Fibroblast of upper back skin (primary cell): ENCODE measurements at regions not wholly inside any gene's neighbourhood (a gene's known extent, or its start where the extent isn't known, plus 50 kb on each side); places are given as distances from the start of the nearest gene placed in this dataset.
A peak's percentile ranks its signal among the peaks of the same experiment; 100 is the strongest.

Source experiments
- DNase-seq: peaks from one replicate; pipeline ENCODE4 v3.0.0-alpha.2; 2013

GRCh38 chr6:48057601-48058000 lies 53.4 kb downstream of the PTCHD4 start:
- no peak for DNase-seq

GRCh38 chr6:48048451-48049146 lies 62.4 kb downstream of the PTCHD4 start:
- no peak for DNase-seq

GRCh38 chr6:48041894-48042293 lies 69.1 kb downstream of the PTCHD4 start:
- DNase-seq = no peak

GRCh38 chr6:48037946-48038345 lies 73.1 kb downstream of the PTCHD4 start:
- DNase-seq = no peak

GRCh38 chr6:48036316-48036715 lies 74.7 kb downstream of the PTCHD4 start:
- DNase-seq = peak; percentile 84

- DNase-seq = peak; percentile 83
These were observed 78.8 kb downstream of the PTCHD4 start for GRCh38 chr6:48032151-48032550.

GRCh38 chr6:48031711-48032110 lies 79.3 kb downstream of the PTCHD4 start:
- DNase-seq = no peak

- DNase-seq = no peak
These were observed 83.1 kb downstream of the PTCHD4 start for GRCh38 chr6:48027704-48028435.

- no peak for DNase-seq
These were observed 86.0 kb downstream of the PTCHD4 start for GRCh38 chr6:48024956-48025355.

- DNase-seq = no peak
These were observed 89.1 kb downstream of the PTCHD4 start for GRCh38 chr6:48021904-48022303.

GRCh38 chr6:48016020-48016755 lies 94.8 kb downstream of the PTCHD4 start:
- no peak for DNase-seq

- DNase-seq = no peak
These were observed 118.2 kb downstream of the PTCHD4 start for GRCh38 chr6:47992809-47993208.

- DNase-seq = no peak
These were observed 127.5 kb downstream of the PTCHD4 start for GRCh38 chr6:47983491-47983890.

- DNase-seq = no peak
These were observed 133.7 kb downstream of the PTCHD4 start for GRCh38 chr6:47977314-47977713.

GRCh38 chr6:47974106-47974505 lies 136.9 kb downstream of the PTCHD4 start:
- DNase-seq = no peak

GRCh38 chr6:47970826-47971225 lies 140.2 kb downstream of the PTCHD4 start:
- DNase-seq = no peak

GRCh38 chr6:47967843-47968242 lies 143.2 kb downstream of the PTCHD4 start:
- peak; percentile 11 for DNase-seq

GRCh38 chr6:47964969-47965368 lies 146.0 kb downstream of the PTCHD4 start:
- no peak for DNase-seq

GRCh38 chr6:47952640-47953039 lies 158.4 kb downstream of the PTCHD4 start:
- DNase-seq = no peak

- DNase-seq = no peak
These were observed 163.0 kb downstream of the OPN5 start for GRCh38 chr6:47944846-47945245.

- no peak for DNase-seq
These were observed 156.6 kb downstream of the OPN5 start for GRCh38 chr6:47938405-47938804.

GRCh38 chr6:47936820-47937219 lies 155.0 kb downstream of the OPN5 start:
- DNase-seq = no peak

- no peak for DNase-seq
These were observed 152.2 kb downstream of the OPN5 start for GRCh38 chr6:47934023-47934422.

- no peak for DNase-seq
These were observed 150.7 kb downstream of the OPN5 start for GRCh38 chr6:47932575-47932974.
